NCI-H1694 (cell line): ENCODE measurements at regions not wholly inside any gene's neighbourhood (a gene's known extent, or its start where the extent isn't known, plus 50 kb on each side); places are given as distances from the start of the nearest gene placed in this dataset.
A peak's percentile ranks its signal among the peaks of the same experiment; 100 is the strongest.

Source experiments
- DNase-seq: peaks from one replicate; lab custom pipeline; 2025; lab: John Stamatoyannopoulos, UW

DNA sequence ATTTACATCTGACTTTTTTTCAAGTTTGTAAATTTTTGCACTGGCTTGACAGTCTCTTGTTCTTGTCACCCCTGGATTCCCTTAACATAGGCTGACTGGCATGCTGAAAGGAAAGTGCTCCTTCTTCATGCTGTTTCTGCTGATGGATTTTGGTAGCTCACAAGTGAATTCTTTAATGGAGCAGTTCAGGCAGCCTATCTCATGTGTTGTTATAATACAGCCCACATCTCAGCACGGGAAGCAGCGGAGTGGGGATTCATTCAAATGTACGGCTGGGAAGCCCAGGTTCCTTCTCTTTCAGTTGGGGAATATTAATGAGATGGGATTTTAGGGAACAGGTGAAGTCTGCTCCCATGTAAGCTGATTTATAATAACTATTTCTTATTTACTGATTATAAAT, 142.8 kb downstream of the CD8B2 start:
- DNase-seq, result no peak

DNA sequence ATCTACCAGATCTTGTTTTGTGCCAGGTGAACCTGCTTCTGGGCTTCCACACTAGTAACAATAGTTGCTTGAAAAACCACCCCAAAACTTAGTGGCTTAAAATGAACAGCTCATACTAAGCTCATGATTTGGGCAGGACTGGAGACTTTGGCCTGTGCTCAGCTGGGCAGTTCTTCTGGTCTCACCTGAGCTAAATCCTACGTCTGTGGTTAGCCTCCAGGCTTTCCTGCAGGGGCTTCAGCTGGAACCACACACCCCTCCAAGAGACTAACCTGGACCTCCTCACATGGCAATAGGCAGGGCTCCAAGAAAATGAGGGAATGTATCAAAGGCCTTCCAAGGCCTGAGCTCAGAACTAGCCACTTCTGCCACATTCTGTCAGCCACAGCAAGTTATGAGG, 144.1 kb downstream of the CD8B2 start:
- no peak for DNase-seq

GRCh38 chr2:106638043-106638442, 150.9 kb downstream of the CD8B2 start:
- DNase-seq, result peak; percentile 27

DNA sequence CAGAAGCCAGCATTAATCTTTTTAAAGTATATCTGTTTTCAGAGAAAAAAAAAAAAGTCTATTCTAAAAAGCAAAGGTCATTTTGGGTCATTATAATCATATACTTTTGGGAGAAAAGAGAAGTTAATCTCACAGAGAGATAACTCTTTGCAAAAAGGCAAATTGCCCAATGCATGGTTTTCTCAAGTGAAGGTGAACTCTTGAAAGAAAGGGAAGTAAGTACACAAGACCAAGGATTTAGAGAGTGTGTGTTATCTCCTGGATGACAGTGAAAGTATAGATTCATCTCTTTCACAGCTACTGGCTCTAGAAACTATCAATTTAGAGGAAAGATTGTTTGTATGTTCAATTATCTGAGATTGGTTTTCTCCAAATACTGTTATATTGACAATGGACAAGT, 151.4 kb downstream of the CD8B2 start:
- DNase-seq, result no peak

- DNase-seq, result no peak
Measured at GRCh38 chr2:106642679-106643078, 155.5 kb downstream of the CD8B2 start.

DNA sequence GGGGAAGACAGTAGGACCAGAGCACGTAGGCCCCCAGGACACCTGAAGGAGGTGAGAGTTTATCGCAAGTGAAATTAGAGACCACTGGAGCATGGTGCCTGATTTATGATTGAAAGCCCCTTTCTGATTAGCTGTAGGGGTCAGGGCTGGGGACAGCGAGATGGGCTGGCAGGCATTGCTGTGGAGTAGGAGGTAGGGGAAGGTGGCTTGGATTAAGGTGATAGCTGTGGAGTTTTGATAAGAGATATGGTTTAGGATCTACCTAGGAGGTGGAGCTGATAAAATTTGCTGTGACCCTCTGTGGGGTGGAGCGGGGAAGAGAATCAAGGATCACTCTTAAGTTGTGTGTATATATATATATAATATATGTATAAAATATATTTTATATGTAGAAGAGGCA, 157.5 kb downstream of the CD8B2 start:
- no peak for DNase-seq

GRCh38 chr2:106646605-106647004, 159.4 kb downstream of the CD8B2 start:
- DNase-seq, result no peak

GRCh38 chr2:106649306-106649705, 162.1 kb downstream of the CD8B2 start:
- DNase-seq, result no peak

- no peak for DNase-seq
Measured at GRCh38 chr2:106653465-106653864, 166.3 kb downstream of the CD8B2 start.

- DNase-seq, result no peak
Measured at GRCh38 chr2:106658616-106659015, 171.5 kb downstream of the CD8B2 start.

DNA sequence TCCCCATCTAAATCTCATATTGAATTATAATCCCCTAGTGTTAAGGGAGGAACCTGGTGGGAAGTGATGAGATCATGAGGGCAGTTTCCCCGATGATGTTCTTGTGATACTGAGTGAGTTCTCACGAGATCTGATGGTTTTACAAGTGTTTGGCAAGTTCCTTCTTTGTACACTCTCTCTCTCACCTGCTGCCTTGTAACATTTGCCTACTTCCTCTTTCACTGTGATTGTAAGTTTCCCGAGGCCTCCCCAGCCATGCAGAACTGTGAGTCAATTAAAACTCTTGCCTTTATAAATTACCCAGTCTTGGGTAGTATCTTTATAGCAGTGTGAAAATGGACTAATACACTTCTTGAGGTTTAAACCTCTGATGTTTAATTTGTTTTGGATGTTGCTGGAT, 177.5 kb downstream of the CD8B2 start:
- no peak for DNase-seq

DNA sequence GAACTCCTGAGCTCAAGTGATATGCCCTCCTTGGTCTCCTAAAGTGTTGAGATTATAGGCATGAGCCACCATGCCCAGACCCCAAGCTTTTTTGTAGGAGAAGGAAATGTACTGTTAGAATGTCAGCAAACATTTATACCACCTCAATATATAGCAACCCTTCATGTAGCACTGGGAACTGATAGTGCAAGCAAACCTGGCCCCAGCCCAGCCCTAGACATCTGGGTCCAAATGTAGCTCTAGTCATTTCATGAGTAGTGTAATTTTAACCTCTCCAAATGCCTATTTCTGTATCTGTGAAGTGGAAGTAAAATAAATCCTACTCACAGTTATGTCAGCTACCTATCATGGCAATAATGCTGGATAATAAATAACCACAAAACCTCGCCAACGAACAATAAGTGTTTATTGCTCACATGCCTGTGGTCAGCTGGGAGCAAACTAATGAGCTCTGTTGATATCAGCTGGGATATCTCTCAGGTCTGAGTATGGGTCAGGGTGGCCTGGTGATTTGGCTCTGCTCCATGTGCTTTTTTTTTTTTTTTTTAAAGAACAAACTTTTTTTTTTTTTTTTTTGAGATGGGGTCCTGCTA, 180.4 kb downstream of the CD8B2 start:
- DNase-seq, result no peak

DNA sequence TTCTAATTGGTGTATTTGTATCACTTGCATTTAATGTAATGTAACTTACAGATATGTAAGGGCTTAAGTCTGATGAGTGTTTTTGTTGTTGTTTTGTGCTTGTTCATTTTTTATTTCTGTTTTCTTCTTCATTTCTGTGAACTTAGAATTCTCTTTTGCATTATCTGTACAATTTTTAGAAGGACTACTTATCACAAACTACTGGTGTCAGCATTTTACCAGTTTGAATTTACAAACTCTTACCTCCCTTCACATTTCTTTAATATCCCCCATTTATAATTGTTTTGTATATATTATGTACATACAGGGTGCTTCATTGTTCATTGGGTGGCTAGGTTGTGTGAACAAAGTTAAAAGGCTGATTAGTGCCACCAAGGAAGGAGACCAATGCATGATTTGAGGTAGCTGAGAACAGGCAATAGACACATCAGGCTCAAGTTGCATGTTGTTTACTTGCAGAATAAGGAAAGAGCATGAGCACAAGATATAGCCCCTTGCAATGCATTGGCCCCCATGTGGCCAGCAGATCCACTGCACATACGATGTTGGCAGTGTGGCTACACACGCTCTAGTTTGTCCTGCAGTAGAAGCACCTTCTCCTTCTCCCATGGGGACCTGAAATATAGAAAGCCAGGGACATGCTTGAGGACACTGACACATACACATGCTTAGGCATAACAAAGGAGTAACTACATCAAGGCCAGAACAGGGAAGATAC, 198.2 kb downstream of the CD8B2 start:
- DNase-seq, result no peak

GRCh38 chr2:106686814-106687213, 199.2 kb downstream of the ST6GAL2 start:
- no peak for DNase-seq

DNA sequence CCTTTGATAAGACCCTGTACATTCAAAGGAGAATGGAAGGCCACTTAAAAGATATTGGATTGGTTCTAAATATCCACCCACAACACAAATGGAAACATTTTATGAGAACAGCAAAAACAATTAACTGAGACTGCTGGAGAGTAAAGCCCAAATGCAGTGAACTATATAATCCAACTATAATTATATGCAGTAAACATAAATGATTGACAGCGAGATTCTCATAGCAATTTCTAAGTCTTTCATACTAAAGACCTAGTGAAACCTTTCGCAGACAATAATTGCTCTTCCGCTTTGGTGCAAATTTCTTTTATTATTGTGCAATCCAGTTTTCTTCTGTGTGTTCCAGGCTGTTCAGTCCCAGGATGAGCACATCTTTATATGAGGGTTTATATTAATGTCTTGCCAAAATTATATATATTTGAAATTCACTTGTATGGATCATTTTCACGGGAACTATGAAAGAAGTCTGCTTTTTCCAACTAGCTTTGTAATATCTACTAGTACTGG, 190.9 kb downstream of the ST6GAL2 start:
- no peak for DNase-seq

DNA sequence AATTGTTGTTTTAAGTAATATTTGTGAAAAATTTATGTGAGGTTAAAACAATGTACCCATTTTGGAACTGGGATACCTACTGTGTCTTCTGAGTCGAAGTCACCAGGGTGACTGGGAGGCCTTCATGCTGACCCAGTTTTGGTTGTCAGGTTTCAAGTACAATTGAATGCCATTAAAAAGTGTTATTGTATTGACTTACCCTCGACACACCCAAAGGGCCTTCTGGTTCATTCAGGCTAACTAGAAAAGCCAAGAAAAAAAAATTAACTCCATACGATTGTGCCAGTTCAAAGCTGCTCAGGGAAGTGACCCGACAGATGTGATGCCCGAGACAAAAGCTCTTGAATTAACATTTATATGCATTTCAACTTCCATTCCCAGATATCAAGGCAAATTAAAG, 190.0 kb downstream of the ST6GAL2 start:
- no peak for DNase-seq

DNA sequence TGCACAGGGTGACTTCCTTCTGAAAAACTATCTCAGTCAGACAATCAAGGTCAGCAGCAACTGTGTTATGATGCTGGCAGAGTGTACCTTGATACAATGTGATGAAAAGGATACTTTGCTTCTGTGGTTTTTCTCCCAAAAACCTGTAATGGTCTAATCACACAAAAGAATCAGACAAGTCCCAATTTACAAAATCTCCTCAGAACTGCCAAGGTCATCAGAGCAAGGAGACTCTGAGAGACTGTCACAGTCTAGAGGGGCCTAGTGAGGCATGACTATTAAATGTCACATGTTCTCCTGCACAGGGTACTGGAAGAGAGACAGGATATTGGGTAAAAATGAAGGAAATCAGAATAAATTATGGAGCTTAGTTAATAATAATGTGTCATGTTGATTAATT, 185.4 kb downstream of the ST6GAL2 start:
- no peak for DNase-seq

DNA sequence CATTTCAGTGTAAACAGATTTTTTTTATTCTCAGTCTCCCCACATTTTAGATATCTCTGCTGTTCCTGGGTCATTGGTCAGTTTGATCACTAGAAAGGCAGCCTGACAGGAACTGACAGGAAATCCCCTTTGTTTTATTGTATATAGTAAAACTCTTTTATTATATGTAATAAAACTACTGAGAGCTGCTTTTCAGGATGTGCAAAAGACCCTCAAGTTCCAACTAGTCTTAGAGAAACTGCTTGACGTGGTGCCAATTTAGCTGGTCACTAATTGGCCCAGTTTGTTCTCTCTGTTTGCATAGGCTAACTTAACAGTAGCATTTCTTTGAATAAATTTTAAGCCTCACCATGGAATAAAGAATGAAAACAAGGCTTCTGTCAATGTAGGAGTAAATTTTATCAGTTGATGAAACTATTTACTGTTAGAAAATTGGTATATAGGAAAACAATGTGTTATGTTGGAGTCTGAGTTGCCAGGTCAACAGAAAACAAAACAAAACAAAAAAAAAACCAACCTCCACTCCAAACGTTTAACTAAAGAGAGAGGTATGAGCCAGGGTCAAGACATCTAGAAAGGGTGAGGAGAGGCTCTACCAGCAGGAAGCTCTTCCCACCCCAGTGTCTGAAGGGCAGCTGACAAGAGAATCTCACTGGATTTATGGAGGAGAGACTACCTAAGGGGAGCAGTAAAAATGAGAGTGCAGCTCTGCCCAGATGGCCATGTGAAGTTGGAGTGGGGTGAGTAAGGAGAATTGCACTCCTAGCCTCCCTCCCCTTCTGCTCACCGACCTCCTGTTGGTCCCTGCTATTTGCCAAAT, 184.6 kb downstream of the ST6GAL2 start:
- no peak for DNase-seq

- no peak for DNase-seq
Measured at GRCh38 chr2:106703161-106703560, 182.8 kb downstream of the ST6GAL2 start.

GRCh38 chr2:106704798-106705197, 181.2 kb downstream of the ST6GAL2 start:
- no peak for DNase-seq

DNA sequence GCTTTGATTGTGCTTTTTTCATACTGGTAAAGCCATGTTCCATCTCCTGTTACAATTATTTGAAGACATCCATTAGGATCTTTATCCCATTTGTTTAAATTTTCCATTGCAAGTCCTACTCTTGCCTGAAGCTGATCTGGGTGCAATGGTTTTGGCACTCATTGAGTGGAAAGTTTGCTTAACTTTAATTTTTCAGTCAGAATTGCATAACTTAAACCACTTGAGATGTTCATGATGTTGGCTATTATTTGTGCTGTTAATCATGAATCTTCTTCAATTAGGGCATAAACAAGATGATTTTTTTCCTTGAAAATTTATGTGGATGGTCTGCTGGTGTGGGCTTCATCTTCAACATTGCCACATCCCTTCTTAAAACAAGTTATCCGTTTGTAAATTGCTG, 180.1 kb downstream of the ST6GAL2 start:
- no peak for DNase-seq

GRCh38 chr2:106706283-106706682, 179.7 kb downstream of the ST6GAL2 start:
- no peak for DNase-seq

DNA sequence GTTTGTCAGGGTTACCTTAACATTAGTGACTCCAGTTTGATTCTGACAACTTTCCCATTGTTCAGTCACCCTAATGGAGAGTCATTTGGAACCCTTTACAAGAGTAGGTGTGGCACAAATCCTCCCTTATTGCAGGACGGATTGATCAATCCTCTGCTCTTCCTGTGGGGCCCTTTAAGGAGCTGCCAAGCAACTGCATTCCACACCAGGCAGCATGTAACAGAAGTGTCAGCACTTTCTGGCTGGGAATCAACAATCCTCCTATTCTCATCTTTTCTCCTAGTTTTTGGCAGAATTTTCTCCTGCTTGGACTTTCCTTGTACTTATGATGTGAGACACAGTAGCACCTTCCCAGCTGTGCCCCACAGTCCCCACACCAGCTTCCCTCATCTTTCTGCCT, 177.8 kb downstream of the ST6GAL2 start:
- DNase-seq, result no peak
